Muscle of leg (tissue), 3 donors: ENCODE measurements at regions not wholly inside any gene's neighbourhood (a gene's known extent, or its start where the extent isn't known, plus 50 kb on each side); places are given as distances from the start of the nearest gene placed in this dataset.

Experiments used
- DNase-seq: peaks from one replicate; pipeline ENCODE4 v3.0.0; 2013
- H3K27ac ChIP-seq: one replicate; pipeline ENCODE4 v1.5.1; 2013; ENCODE audit warnings: mild to moderate bottlenecking, low read length, control low read depth
- H3K27me3 ChIP-seq: one replicate; pipeline ENCODE4 v1.6.1; 2013; ENCODE audit warnings: low read length; ENCODE audit not compliant: control insufficient read depth, insufficient read depth
- H3K36me3 ChIP-seq: one replicate; pipeline ENCODE4 v1.6.1; 2013; ENCODE audit warnings: low read length; ENCODE audit not compliant: control insufficient read depth, insufficient read depth
- H3K4me1 ChIP-seq: one replicate; pipeline ENCODE4 v1.6.1; 2013; ENCODE audit warnings: low read length; ENCODE audit not compliant: control insufficient read depth, insufficient read depth
- H3K4me3 ChIP-seq: one replicate; pipeline ENCODE4 v1.5.1; 2013; ENCODE audit warnings: low read length, control low read depth
- H3K9me3 ChIP-seq: replicated peaks from 2 replicates; pipeline ENCODE4 v1.6.1; 2013; ENCODE audit warnings: low read depth, low read length; ENCODE audit not compliant: control insufficient read depth
- WGBS: methylation state at CpG from one replicate; pipeline ENCODE4 v1.1.5; 2013; ENCODE audit warnings: missing lambda C conversion rate; ENCODE audit not compliant: insufficient coverage; 5-methylcytosine and 5-hydroxymethylcytosine counted together

DNA sequence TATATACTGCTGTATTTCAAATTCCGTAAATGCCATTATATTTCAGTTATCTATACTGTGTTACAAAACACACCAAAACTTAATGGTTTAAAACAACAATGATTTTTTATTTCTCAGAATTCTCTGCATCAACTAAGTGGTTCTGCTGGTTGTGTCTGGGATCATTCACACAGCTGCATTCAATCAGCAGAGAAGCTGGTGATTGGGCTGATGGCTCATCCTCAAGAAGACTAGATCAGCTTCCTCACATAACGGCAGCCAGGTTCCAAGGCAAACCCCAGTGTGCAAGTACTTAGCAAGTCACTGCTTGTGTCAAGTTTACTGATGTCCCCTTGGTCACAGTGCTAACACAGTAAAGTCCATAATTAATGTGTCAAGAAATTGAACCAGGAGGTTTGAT lies 86.3 kb upstream of the VANGL1 start:
- peak; percentile 62 for DNase-seq
- Histone ChIP-seq H3K4me3 (no peak overlapping the region), H3K4me1 (no peaks in the 10 kb centered on the region), H3K27me3 (no peaks in the 10 kb centered on the region), H3K9me3 (no peaks in the 10 kb centered on the region), H3K27ac (no peak overlapping the region), H3K36me3 (no peaks in the 10 kb centered on the region)
- WGBS = no CpG with 5 or more reads among the region's 2 CpGs

- DNase-seq = no peak
- Histone ChIP-seq H3K4me1 (peaks cover 15% of the 10 kb centered on the region), H3K27me3 (no peaks in the 10 kb centered on the region), H3K27ac (no peak overlapping the region), H3K4me3 (no peak overlapping the region), H3K36me3 (no peaks in the 10 kb centered on the region), H3K9me3 (no peaks in the 10 kb centered on the region)
- 60% methylated on average over 3 of the region's 6 CpGs for WGBS
Measured at GRCh38 chr1:115547696-115548095, 94.1 kb upstream of the VANGL1 start.

GRCh38 chr1:115546846-115547245 lies 94.9 kb upstream of the VANGL1 start:
- 60% methylated on average over 1 of the region's 2 CpGs for WGBS
- H3K4me3 ChIP-seq = no peak overlapping the region

GRCh38 chr1:115545791-115546733 lies 95.7 kb upstream of the VANGL1 start:
- Histone ChIP-seq H3K4me1 (peaks cover 15% of the 10 kb centered on the region), H3K4me3 (no peak overlapping the region), H3K27me3 (no peaks in the 10 kb centered on the region), H3K27ac (peak overlapping the region; percentile 67), H3K36me3 (no peaks in the 10 kb centered on the region), H3K9me3 (no peaks in the 10 kb centered on the region)
- WGBS = 27% methylated on average over 2 of the region's 9 CpGs
- DNase-seq = peak; percentile 80

More at GRCh38 chr1:115546846-115547245, 94.9 kb upstream of the VANGL1 start:
- Histone ChIP-seq H3K4me1 (peaks cover 15% of the 10 kb centered on the region), H3K36me3 (no peaks in the 10 kb centered on the region), H3K9me3 (no peaks in the 10 kb centered on the region), H3K27ac (no peak overlapping the region), H3K27me3 (no peaks in the 10 kb centered on the region)
- no peak for DNase-seq

DNA sequence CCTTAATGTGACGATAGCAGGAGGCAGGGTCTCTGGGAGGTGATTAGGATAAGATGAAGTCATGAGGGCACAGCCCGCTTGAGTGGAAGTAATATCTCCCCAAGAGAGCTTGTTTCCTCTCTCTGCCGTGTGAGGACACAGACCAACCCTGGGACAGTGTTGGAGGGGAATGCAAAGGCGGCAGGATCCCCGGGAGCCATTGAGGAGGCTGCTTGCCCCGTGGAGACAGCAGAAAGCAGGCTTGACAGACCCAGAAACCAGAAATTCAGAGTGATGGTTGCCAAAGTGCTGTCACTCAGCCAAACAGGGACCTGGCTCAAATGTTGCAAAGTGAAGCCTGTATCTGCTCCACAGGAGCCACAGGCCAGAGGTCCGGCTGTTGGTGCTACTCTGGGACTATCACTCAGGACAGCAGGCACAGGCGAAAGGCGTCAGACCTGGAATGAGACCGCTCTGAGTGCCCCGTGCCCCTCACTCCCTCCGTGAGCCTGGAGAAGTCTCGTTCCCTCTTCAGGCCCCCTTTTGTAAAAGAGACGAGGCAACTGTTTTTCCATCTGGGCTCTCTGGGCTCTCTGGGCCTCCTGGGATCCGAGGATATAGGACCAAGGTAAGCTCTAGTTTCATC lies 96.6 kb upstream of the VANGL1 start:
- no peaks in the 10 kb centered on the region for H3K27me3 ChIP-seq
- H3K4me3 ChIP-seq = no peak overlapping the region
- H3K27ac ChIP-seq = peak overlapping the region; percentile 67
- no peaks in the 10 kb centered on the region for H3K36me3 ChIP-seq
- WGBS = 65% methylated on average over 7 of the region's 15 CpGs
- H3K9me3 ChIP-seq = no peaks in the 10 kb centered on the region
- DNase-seq = no peak
- H3K4me1 ChIP-seq = peaks cover 18% of the 10 kb centered on the region

DNA sequence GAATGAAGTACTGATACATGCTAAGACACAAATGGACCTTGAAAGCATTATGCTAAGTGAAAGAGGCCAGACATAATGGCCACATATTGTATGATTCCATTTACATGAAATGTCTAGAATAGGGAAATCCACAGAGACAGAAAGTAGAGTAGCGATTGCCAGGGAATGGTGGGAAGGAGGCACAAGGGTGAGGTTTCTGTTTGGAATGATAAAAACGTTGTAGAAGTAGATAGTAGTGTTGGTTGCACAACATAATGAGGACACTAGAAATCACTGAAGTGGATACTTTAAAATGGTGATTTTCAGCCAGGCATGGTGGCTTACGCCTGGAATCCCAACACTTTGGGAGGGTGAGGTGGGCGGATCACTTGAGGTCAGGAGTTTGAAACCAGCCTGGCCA lies 97.6 kb upstream of the VANGL1 start:
- WGBS = 73% methylated on average over 2 of the region's 4 CpGs
- DNase-seq = no peak
- no peak overlapping the region for H3K4me3 ChIP-seq
- no peaks in the 10 kb centered on the region for H3K36me3 ChIP-seq
- H3K9me3 ChIP-seq = no peaks in the 10 kb centered on the region
- H3K27ac ChIP-seq = no peak overlapping the region
- peaks cover 18% of the 10 kb centered on the region for H3K4me1 ChIP-seq
- H3K27me3 ChIP-seq = no peaks in the 10 kb centered on the region

- H3K27me3 ChIP-seq = no peaks in the 10 kb centered on the region
- WGBS = no CpG with 5 or more reads among the region's 2 CpGs
- no peaks in the 10 kb centered on the region for H3K36me3 ChIP-seq
- peaks cover 18% of the 10 kb centered on the region for H3K4me1 ChIP-seq
- no peak overlapping the region for H3K27ac ChIP-seq
- H3K4me3 ChIP-seq = no peak overlapping the region
- no peak for DNase-seq
- no peaks in the 10 kb centered on the region for H3K9me3 ChIP-seq
Measured at GRCh38 chr1:115543247-115543646, 98.5 kb upstream of the VANGL1 start.

DNA sequence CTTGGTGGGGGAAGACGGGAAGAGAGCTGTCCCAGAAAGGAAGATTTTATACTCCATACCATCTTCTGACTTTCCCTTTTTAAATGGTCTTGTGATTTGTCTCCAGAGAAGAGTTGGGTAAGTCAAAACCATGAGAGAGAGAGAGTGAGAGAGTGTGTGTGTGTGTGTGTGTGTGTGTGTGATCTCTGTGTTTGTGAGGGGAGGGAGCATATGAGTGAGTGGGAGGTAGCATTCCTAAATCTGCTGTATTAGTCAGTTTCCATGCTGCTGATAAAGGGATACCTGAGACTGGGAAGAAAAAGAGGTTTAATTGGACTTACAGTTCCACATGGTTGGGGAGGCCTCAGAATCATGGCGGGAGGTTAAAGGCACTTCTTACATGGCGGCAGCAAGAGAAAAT lies 102.0 kb upstream of the VANGL1 start:
- Histone ChIP-seq H3K27ac (peak overlapping the region; percentile 20), H3K4me3 (no peak overlapping the region), H3K9me3 (no peaks in the 10 kb centered on the region), H3K27me3 (no peaks in the 10 kb centered on the region), H3K4me1 (peaks cover 4% of the 10 kb centered on the region), H3K36me3 (no peaks in the 10 kb centered on the region)
- WGBS = no CpG with 5 or more reads among the region's 3 CpGs
- DNase-seq = no peak

GRCh38 chr1:115539061-115539460 lies 102.7 kb upstream of the VANGL1 start:
- no peaks in the 10 kb centered on the region for H3K36me3 ChIP-seq
- DNase-seq = peak; percentile 82
- H3K4me3 ChIP-seq = no peak overlapping the region
- H3K9me3 ChIP-seq = no peaks in the 10 kb centered on the region
- H3K4me1 ChIP-seq = peaks cover 4% of the 10 kb centered on the region
- no peaks in the 10 kb centered on the region for H3K27me3 ChIP-seq
- H3K27ac ChIP-seq = peak overlapping the region; percentile 15
- WGBS = 37% methylated on average over 3 of the region's 7 CpGs

DNA sequence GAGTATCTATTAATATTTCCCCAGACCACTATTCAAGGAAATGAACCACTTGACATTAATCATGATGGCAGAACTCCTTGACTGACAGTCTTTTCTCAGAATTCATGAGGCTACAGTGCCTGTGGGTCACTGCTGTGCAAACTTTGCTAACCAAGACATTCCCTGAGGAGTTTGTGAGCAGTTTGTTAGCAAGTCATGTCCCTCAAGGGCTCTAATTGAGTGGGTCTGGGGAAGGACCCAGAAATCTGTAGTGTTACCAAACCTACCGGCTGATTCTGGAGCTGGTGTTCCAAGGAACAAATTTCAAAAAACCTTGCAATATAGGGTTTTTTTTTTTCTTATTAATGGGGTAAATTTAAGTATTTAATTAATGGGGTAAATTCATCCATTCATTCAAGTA lies 103.2 kb upstream of the VANGL1 start:
- WGBS = no CpG with 5 or more reads among the region's 1 CpG

More for the DNA sequence above, 103.2 kb upstream of the VANGL1 start:
- H3K27ac ChIP-seq = peak overlapping the region; percentile 15
- H3K4me1 ChIP-seq = peaks cover 4% of the 10 kb centered on the region
- H3K27me3 ChIP-seq = no peaks in the 10 kb centered on the region
- no peaks in the 10 kb centered on the region for H3K9me3 ChIP-seq
- no peaks in the 10 kb centered on the region for H3K36me3 ChIP-seq
- DNase-seq = no peak
- no peak overlapping the region for H3K4me3 ChIP-seq
